Ishikawa (cell line): ENCODE measurements at regions not wholly inside any gene's neighbourhood (a gene's known extent, or its start where the extent isn't known, plus 50 kb on each side); places are given as distances from the start of the nearest gene placed in this dataset.

Source experiments
- CEBPB ChIP-seq: IDR thresholded peaks from 2 replicates; pipeline ENCODE4 v1.6.1; 2012
- CREB1 ChIP-seq: IDR thresholded peaks from 2 replicates; pipeline ENCODE4 v1.6.1; 2012; ENCODE audit warnings: low read depth
- EGR1 ChIP-seq: IDR thresholded peaks from 2 replicates; pipeline ENCODE4 v1.6.1; 2012
- EP300 ChIP-seq: IDR thresholded peaks from 2 replicates; pipeline ENCODE4 v1.6.1; 2012; ENCODE audit warnings: borderline replicate concordance
- FOXM1 ChIP-seq: IDR thresholded peaks from 2 replicates; pipeline ENCODE4 v1.6.1; 2012; ENCODE audit warnings: low read depth, borderline replicate concordance
- NFIC ChIP-seq: IDR thresholded peaks from 2 replicates; pipeline ENCODE4 v1.6.1; 2012
- RAD21 ChIP-seq: IDR thresholded peaks from 2 replicates; pipeline ENCODE4 v1.6.1; 2012; ENCODE audit warnings: low read depth
- TAF1 ChIP-seq: IDR thresholded peaks from 2 replicates; pipeline ENCODE4 v1.6.1; 2012; ENCODE audit warnings: low read depth, mild to moderate bottlenecking
- TCF12 ChIP-seq: IDR thresholded peaks from 2 replicates; pipeline ENCODE4 v1.6.1; 2012; ENCODE audit warnings: low read depth
- TEAD4 ChIP-seq: IDR thresholded peaks from 2 replicates; pipeline ENCODE4 v1.6.1; 2012
- YY1 ChIP-seq: IDR thresholded peaks from 2 replicates; pipeline ENCODE4 v1.6.1; 2012; ENCODE audit warnings: low read depth
- ZBTB7A ChIP-seq: IDR thresholded peaks from 2 replicates; pipeline ENCODE4 v1.6.1; 2012; ENCODE audit warnings: low read depth
- TF ChIP-seq, protein P1 (sequence below): IDR thresholded peaks from 2 replicates; pipeline ENCODE4 v1.6.1; 2012
- TF ChIP-seq, protein P2 (sequence below): IDR thresholded peaks from 2 replicates; pipeline ENCODE4 v1.6.1; 2012; ENCODE audit warnings: low read depth, mild to moderate bottlenecking
- TF ChIP-seq, protein P3 (sequence below): IDR thresholded peaks from 2 replicates; pipeline ENCODE4 v1.6.1; 2012

DNA sequence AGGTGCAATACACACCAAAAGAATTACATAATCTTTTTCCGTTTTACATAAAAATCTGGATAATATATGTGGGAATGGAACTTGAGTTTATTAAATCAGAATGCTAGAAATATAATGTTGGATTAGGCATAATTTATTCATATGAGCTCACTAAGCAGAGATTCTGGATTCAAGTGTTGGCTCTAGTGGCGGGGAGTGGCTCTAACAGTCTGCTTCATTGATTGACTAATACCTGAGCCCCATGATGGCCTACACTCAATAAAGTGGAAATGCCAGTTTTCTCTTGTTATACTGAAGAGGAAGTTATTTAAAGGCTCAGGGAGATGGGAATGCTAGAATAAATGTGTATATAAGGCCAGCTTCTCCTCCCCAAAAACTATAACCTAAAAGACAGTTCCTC is 285.5 kb upstream of the MOCS1 start:
- TF ChIP-seq, protein P1, sequence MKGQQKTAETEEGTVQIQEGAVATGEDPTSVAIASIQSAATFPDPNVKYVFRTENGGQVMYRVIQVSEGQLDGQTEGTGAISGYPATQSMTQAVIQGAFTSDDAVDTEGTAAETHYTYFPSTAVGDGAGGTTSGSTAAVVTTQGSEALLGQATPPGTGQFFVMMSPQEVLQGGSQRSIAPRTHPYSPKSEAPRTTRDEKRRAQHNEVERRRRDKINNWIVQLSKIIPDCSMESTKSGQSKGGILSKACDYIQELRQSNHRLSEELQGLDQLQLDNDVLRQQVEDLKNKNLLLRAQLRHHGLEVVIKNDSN, result no peak
- TF ChIP-seq RAD21 (no peak), NFIC (no peak), ZBTB7A (no peak), EP300 (no peak), EGR1 (no peak), FOXM1 (no peak), YY1 (no peak), TCF12 (no peak), CREB1 (no peak)
- TF ChIP-seq, protein P2, sequence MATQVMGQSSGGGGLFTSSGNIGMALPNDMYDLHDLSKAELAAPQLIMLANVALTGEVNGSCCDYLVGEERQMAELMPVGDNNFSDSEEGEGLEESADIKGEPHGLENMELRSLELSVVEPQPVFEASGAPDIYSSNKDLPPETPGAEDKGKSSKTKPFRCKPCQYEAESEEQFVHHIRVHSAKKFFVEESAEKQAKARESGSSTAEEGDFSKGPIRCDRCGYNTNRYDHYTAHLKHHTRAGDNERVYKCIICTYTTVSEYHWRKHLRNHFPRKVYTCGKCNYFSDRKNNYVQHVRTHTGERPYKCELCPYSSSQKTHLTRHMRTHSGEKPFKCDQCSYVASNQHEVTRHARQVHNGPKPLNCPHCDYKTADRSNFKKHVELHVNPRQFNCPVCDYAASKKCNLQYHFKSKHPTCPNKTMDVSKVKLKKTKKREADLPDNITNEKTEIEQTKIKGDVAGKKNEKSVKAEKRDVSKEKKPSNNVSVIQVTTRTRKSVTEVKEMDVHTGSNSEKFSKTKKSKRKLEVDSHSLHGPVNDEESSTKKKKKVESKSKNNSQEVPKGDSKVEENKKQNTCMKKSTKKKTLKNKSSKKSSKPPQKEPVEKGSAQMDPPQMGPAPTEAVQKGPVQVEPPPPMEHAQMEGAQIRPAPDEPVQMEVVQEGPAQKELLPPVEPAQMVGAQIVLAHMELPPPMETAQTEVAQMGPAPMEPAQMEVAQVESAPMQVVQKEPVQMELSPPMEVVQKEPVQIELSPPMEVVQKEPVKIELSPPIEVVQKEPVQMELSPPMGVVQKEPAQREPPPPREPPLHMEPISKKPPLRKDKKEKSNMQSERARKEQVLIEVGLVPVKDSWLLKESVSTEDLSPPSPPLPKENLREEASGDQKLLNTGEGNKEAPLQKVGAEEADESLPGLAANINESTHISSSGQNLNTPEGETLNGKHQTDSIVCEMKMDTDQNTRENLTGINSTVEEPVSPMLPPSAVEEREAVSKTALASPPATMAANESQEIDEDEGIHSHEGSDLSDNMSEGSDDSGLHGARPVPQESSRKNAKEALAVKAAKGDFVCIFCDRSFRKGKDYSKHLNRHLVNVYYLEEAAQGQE, result no peak

DNA sequence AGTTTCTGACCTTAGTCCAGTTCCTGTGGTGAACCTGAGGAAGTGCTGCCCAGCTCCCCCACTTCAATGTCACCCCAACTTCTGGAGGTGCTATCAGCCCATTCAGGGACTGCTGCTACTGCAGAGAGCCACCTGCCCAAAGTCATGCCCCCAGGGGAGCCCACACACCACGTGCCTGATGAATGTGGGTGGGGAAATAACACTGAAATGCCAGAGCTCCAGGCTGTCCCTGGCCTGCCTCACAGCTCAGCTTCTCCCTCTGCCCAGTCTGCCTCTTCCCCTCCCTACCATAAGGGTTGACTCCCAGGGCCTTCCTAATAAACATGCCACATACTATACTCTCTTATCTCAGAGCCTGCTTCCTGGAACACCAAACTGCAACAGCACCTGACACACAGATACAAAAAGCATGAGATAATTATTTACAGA is 276.4 kb upstream of the MOCS1 start:
- no peak for TF ChIP-seq CREB1
- no peak for TF ChIP-seq ZBTB7A
- TF ChIP-seq RAD21, result no peak
- TF ChIP-seq TEAD4, result no peak
- TF ChIP-seq, protein P3, sequence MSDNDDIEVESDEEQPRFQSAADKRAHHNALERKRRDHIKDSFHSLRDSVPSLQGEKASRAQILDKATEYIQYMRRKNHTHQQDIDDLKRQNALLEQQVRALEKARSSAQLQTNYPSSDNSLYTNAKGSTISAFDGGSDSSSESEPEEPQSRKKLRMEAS, result no peak
- no peak for TF ChIP-seq EP300
- TF ChIP-seq YY1, result no peak
- TF ChIP-seq, protein P2, result no peak
- TF ChIP-seq NFIC, result no peak
- TF ChIP-seq TCF12, result no peak
- TF ChIP-seq CEBPB, result no peak
- TF ChIP-seq TAF1, result no peak
- TF ChIP-seq EGR1, result no peak
- TF ChIP-seq, protein P1, result no peak
- TF ChIP-seq FOXM1, result no peak

DNA sequence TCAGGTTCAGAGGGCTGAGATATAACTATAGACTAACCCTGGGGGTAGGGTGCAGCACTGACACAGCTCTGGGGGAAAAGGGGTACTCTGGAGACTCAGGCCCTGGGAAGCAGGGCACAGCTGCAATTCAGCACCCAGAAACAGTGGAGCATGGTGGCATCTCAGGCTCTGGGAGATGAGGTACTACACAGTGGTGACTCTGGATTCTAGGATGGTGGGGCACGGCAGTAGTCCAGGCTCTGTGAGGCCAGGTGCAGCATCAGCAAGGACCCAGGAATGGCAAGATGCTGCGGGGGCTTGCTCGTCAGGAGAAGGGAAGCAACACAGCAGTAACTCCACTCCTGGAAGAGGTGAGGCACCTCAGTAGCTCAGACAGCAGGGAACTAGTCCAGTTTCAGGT is 271.5 kb upstream of the MOCS1 start:
- no peak for TF ChIP-seq YY1
- TF ChIP-seq, protein P2, result no peak
- TF ChIP-seq RAD21, result no peak
- TF ChIP-seq NFIC, result no peak
- no peak for TF ChIP-seq TAF1
- no peak for TF ChIP-seq TCF12
- TF ChIP-seq, protein P1, result no peak
- TF ChIP-seq CREB1, result no peak
- TF ChIP-seq, protein P3, result no peak
- TF ChIP-seq ZBTB7A, result no peak
- TF ChIP-seq CEBPB, result no peak
- TF ChIP-seq TEAD4, result no peak
- TF ChIP-seq EGR1, result no peak
- TF ChIP-seq FOXM1, result no peak
- no peak for TF ChIP-seq EP300

DNA sequence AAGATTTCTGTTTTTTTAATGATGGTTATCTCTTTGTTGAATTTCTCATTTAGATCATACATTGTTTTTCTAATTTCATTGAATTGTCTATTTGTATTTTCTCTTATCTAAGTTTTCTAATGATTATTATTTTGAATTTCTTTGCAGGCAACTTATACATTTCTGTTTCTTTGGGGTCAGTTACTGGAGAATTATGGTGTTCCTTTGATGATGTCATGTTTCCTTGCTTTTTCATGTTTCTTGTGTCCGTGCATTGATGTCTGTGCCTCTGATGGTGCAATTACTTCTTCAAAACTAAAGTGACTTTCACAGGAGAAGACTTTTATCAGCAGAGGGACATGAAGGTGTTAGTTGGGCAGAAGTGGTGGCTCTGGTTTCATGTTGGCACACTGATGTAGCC is 270.7 kb upstream of the MOCS1 start:
- TF ChIP-seq NFIC (no peak), TEAD4 (no peak), TCF12 (no peak), FOXM1 (no peak), TAF1 (no peak), ZBTB7A (no peak), RAD21 (no peak), EP300 (no peak), CEBPB (no peak), EGR1 (no peak), YY1 (no peak), CREB1 (no peak)
- TF ChIP-seq, protein P1, result no peak
- TF ChIP-seq, protein P3, result no peak
- TF ChIP-seq, protein P2, result no peak
